GM19240 (cell line): ENCODE measurements at regions not wholly inside any gene's neighbourhood (a gene's known extent, or its start where the extent isn't known, plus 50 kb on each side); places are given as distances from the start of the nearest gene placed in this dataset.

Experiments
- DNase-seq: peaks from one replicate; pipeline ENCODE4 v3.0.0; 2011; ENCODE audit warnings: low spot score; ENCODE audit not compliant: insufficient read length

DNA sequence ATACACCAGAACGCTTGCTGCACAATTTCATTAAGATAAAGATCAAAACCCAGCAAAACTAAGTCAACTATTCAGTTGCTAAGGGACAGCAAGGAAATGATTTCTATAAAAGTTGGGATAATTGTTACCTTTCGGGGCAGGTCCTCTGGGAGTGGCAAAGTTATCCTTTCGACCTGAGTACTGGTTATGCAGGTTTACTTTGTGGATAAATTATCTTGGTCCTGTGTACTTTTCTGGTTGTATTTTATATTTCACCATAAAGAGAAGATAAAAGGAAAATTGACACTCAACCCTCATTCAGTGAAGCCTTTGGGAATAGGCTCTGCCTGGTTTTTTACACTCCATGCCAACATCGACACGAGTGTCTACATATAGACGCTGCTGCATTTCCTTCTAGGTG lies 146.5 kb downstream of the SYK start:
- no peak for DNase-seq

DNA sequence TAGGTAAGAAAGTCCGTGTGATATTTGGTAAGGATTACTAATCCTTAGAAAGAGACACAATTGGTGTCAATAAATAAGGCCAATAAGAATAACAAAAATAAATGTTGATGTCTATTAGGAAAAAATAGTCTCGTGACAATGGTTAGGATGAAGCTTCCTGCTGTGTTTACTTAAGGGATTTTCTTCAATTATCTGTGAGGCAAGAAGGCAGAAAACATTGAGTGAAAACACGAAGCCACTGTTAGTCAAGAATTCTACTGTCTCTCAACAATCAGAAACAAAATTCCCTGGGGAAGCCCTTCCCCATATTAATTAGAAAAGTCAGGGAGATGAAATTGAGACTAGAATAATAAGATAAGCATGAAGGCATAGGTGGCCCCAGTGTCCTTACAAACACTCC lies 149.0 kb downstream of the SYK start:
- DNase-seq: no peak

DNA sequence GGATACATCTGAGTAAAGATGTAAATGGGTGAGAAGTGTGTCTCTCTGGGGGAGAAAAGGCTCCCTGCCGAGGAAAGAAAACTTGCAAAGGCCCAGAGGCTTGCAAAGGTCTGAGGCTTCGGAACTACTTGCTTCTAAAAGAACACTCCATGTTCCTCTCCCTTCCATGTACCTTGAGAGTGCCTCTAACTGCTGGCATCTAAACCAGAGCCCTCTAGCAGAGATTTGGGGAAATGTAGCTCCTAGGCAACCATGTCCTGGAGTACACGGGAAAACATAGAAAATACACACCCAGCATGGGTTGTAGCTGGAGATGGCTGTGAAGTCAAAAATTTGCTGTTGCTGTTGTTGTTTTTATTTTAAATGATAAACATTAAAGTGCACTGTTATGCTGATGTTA lies 151.6 kb downstream of the SYK start:
- DNase-seq: no peak

DNA sequence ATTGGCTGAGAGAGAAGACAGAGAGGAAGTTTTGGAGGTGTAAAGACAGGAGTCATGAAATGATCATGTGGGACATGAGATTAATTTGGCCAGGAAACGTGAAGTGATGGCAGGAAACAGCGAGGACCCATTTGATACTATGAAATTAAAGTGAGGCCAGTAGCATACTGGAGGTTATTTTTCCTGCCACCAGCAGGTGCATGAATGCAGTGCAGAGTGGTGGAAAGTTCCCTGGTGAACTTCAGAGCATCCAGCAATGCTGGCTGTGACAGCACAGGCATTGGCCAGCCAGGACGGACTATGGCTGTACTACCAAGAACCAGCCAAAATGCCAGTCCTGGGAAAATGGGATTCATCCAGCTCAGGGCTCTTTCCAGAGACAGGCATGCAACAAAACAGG lies 152.2 kb downstream of the SYK start:
- no peak for DNase-seq

DNA sequence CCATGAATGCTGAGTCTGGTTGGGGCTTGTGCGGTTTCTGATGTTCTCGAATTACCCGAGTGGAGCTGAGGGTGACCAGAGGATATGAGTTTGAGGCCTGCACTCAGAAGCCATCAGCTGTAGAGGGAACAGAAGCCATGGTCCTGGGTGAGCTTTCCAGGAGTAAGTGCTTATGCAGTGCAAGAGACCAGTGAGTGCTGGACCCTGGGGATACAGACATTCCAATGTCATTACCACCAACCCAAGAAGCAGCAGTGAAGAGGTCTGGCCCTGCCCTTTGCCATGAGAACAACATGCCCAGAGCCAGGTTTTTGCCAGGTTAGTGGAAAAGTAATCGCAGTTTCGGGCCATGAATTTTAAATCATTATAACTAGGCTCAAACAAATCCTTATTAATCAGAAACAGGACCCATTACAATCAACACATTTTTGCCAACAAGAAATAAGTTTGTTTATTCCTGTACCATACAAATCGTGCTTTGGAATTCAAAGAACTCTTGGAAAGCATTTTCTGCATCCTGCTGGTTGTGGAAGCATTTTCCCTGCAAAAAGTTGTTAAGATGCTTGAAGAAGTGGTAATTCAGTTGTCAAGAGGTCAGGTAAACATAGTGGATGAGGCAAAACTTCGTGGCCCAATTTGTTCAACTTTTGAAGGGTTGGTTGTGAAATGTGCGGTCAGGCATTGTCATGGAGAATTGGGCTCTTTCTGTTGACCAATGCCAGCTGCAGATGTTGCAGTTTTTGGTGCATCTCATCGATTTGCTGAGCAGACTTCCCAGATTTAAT lies 154.6 kb downstream of the SYK start:
- DNase-seq: no peak

DNA sequence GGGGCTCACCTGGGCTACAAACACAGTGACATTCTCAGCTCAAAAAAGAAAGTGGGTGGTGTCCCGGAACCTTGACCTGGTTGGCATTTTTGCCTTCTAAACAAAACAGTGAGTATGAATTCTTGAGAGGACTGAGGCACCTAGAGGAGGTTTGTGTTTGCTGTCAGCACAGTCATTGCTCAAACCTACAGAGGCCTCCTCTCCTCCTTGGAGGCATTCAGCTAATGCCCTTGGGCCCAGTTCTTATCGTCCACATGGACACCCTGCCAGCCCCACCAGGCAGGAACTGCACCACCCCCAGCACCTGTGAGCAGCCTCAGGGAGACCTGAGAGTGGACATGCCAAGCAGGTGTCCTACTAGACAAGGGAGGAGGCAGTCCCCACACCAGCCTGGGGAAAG lies 156.7 kb downstream of the SYK start:
- no peak for DNase-seq

DNA sequence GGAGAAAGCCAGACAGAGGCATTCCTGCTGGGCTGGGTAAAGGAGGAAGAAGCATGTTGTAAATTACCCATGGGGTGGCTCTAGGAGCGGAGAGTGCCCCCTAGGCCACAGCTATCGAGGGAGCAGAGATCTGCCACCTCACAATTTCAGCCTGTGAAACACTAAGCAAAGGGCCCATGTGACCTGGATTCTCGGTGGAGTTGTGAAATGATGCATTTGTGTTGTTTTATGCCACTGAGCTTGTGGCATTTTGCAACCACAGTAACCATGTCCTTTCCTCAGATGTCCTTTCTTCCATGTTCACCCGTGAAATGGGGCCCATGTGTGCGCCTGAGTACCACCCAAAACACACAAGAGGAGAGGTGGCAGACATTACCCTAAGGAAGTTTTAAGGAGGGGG lies 159.3 kb downstream of the SYK start:
- DNase-seq: no peak

DNA sequence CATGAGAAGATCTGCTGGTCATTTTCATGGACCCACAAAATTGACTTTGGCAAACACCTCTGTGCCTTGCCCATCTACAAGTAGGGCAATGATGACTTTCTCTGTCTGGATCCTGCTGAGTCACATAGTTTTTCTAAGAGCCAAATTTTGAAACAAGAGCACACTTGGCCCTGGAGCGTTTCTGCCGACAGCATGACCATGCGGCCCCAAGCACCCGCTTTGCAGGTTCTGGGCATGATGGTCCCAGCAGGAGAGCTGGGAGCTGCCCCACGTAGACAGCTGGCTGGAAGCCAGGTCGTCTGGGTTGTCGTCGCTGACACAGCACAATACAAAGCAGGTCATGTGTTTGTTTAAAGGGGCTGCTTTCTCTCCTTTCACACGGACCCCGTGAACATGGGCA lies 159.8 kb downstream of the SYK start:
- no peak for DNase-seq

DNA sequence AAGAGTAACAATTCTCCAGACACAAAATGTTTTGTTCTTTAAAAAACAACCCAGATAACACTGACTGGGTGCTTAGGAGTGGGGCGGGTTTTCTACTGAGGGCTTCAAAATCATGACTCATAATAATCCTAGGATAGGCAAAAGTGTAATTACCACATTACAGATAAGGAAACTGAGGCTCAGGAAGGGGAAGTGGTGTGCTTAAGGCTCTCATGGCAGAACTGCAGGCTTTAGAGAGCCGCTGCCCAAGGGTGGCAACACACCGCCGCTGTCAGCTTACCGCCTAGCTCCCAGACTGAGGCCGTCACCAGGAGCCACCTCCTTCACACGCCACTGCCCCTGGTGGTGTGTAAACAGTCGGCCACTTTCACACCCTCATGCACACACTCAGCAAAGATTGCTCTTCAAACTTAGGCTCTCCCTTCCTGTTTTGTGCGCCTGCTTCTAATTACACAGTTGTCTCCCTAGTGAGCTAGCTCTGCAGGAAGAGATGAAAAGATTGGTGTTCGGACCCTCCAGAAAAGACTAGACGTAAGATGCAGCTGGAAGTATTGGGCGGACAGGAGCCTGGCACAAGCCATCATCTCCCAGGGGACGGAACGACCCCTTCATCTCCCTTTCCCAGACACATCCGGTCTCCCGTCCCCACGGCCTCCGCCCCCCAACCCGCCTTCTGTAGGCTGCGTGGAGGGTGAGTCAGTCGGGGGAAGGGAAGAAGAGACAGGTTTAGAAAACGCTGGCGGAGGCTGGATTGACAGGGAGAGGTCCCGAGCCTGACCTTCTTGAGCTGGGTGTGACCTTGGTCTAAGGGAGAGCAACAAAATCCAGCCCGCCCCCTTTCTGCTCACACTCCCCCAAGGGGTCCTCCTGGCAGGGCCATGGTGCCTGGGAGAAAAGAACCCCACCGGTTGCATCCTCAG lies 162.7 kb downstream of the SYK start:
- DNase-seq: no peak

DNA sequence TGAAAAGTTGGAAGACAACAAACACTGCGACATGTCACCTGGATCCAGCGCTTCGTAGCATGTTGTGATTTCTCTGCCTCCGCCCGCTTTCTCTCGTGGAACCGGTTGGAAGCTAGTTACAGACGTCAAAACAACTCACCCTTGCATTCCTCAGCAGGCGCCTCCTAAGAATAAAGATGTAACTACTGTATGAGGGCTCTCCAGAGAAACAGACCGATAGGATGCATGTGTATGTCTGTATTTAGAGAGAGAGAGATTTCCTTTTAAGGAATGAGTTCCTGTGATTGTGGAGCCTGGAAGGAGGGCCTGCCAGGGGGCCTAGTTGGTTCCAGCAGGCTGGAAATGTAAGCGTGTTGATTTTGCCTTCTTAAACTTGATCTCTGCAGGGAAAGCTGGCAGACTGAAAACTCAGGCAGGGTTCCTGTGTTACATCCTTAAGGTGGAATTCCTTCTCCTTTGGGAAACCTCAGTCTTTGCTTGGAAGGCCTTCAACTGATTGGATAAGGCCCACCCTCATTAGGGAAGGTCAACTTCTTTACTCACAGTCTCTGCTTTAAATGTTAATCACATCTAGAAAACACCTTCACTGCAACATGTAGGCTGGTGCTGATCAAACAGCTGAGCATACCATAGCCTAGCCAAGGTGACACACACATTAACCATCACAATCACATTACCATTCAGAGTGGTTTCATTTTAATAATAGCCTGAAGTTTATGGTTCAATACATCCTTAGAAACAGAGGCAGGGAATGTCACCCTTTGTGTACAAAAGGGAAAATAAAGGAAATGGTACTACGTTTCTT lies 163.8 kb downstream of the SYK start:
- no peak for DNase-seq

DNA sequence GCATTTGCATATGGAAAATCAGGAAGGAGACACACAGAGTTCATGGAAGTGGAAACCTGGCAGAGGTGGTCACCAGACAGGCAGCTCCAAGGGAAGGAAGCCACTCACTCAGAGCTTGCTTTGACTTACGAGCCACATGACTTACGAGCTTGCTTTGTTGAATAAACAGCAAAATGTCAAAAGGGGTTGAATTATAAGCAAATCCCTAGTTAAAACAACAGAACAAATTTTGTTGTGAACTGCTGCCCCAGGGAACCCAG lies 164.3 kb downstream of the SYK start:
- DNase-seq: no peak

DNA sequence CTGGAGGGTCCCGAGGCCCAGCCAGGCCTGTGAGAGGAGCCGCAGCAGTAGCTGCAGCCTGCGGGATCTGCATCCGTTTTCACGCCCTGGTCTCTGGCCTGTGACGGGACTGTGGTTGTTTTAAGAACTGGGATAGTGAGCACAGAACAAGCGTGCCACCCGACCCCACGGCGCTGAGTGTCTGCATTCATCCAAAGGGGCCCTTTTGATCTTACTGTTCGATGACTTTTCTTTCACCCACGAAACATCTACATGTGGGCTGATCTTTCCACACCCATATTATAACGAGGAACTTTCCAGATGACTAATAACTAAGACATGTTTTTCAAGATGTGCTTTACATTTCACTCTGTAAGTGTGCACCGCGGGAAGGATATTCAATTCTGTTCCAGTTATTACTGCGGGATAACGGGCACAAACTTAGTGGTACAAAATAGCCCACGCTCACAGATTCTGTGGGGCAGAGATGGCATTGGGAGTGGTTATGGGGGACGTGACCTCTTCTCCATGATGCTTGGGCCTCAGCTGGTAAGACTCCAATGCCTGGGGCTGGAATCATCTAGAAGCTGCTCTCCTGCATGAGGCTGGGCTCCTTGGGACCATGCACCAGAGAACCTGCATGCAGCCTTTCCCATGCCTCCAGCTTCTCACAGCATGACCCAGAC lies 165.0 kb downstream of the SYK start:
- no peak for DNase-seq

DNA sequence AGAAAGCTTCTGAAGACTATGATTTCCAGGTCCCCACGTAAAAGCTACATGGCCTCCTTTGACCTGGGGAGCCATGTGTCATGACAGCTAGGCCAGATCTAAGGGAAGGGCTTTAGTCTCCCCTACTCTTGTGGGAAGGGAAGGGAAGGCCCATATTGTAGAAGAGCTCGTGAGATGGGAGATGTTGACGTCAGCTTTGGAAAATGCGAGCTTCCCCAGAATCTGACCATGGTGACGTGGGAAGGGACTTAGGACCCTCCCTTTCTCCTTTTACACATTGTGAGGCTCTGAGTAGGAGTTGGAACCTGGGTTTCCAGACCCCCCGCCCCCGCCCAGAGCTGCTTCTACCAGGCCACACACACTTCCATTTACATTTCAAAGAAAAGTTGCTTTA lies 165.5 kb downstream of the SYK start:
- no peak for DNase-seq

DNA sequence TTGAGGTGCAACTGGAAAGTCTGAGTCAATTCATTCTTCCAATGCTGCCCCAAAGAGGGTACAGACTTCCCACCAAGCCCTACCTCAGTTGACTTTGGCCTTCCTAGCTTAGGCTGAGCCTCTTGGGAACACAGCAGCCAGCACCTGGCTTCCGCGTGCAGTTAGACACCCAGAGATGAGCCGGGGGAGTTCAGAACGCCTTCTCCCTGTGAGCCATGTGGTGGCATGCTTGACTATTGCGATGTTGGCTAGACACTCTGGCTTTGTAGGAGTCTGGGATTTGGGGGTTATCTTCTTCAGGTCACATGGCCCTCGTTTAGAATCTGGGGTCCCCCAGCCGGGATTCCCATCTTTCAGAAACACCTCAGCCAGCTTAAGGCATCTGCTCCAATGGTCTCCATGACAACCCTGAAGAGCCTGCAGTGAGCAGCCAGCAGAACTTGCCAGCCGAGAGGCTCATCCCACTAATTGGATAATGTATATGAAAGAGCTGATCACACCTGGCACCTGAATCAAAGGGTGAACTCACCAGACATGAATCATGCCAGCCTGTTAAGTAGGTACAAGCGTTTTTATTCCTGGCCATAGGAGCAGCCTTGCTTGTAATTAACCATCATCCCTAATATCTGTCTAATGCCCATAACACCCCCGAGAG lies 167.5 kb downstream of the SYK start:
- no peak for DNase-seq

DNA sequence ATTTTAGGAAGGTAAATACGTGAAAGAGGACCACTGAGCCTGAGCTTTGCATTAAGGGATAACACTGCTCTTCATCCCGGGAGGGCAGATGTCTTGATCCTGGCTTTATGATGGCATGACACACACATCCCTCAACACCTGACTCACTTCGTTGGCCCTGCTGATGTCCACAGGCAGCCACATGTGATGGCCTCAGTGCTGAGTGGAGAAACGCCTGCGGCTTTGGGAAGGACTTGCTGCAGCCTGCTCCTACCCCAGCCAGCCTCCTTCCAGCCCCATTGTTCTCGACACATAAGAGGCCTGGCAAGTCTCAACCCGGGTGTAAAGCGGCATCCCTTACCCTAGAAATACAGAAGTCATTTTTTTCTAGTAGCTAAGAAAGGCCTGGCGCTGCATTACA lies 169.0 kb downstream of the SYK start:
- no peak for DNase-seq

DNA sequence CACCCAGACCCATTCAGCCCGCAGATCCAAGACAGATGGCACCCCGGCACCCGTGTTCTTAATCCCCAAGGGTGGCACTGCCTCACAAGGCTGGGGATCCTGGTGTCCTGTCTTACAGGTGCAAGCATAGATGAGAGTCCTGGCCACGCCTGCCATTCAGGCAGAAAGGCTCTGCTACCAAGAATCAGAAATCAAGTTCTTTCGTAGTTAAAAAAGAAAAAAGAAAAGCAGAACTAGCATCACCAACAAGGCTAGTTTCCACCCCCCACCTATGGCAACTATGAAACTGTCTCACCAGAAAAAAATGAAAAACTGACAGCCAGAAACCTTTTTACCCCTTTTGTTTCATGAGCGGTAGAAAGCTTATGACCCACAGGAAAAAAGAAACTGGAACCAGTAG lies 170.4 kb downstream of the SYK start:
- DNase-seq: peak; percentile 23

DNA sequence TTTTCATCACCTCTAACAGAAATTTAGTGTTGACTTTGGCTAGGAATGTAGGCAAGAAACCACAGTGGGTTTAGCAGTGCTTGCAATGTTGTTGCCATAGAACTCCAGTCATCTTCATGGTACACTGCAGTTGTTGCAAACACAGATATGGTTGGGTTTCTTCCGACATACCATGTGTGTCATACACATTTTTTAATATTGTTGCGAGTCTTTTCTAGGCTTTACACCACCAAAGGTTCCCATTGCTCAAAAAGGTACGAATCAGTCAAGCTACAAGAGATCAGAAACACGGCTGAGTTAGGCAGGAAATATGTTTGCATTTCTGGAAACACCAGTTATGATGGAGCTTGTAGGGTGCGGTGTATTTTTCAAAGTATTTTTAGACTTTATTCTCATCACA lies 172.4 kb downstream of the SYK start:
- no peak for DNase-seq

DNA sequence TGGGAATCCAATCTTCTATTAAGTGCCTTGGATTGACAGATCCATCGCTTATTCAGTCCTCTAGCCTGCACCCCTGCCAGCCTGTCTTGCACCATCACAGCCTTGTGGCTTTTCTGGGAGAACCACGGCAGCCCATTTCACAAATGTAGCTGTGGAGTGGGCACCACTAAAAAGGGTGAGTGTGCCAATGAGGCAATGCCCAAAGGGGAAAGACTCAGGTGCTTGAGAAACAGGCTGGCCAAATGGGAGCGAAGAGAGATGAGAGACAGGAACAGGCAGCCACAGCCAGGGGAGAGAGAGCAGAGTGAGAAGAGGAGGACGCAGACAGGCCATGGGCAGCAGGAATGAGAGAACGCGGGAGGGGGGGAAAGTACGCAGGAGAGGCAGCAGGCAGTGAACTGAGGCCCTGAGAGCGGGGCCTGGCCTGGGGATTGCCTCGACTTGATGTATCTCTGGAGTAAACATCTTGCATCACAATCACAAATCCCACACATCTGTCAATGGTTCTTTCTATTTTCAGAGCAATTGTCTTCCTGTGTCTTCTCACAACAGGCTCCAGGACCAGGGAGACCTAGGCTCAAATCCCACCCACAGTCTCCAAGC lies 173.1 kb downstream of the SYK start:
- DNase-seq: no peak

DNA sequence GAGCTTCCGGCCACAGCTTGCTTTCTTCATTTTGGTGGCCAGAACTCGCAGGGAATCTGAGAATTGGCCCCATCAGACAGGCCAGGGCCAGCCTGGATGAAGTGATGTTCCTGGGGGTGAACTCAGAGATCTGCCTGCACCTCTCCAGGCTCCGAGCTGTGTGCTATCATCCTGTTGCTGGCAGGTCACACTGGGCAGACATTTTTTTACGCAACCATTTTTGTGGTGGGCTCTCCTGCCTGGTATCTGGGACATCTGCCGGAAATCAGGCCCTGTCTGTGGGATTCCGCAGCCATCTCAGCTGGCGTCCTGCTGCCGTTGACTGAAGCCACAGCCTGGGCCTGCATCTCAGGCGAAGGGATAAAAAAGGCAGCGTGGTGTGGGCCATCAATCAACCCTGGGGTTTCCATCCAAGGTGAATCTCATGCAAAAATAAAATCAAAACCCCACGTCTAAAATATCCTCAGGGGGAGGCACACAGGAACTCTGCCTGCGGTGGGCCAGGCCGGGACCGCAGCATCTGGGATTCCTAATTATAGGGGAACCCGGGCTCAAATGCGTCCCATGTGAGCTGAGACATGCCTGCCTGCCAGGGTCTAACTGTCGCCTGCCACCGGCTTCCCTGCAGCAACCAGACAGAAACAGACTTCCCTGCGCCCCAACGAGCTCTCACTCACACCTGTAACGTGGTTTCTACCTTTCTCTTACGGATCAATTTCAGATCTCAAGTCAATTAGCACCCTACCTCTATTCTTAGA lies 174.3 kb downstream of the SYK start:
- DNase-seq: no peak

DNA sequence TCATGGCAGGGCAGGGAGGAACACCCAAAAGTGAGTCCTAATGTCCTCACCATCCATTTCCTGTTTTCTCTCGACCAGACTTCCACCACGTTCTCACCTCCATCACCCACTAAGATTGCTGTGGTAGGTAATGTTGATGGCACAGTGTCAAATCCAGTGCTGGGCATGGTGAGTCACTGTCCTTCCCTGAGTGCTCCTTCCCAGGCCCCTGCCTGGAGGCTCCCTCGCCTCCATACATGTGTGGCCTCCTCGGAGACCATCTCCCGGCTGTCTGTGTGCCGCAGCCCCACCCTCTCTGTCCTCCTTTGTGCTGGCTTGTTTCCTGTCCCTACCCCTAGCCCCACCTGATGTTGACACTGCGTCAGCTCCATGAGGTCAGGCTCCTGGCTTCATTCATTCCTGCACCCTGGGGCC lies 177.5 kb downstream of the SYK start:
- DNase-seq: no peak
